SJCRH30 (cell line): ENCODE measurements at regions not wholly inside any gene's neighbourhood (a gene's known extent, or its start where the extent isn't known, plus 50 kb on each side); places are given as distances from the start of the nearest gene placed in this dataset.
A peak's percentile ranks its signal among the peaks of the same experiment; 100 is the strongest.

Experiments
- DNase-seq, 2 experiments: peaks; one replicate each; pipeline ENCODE4 v3.0.0-alpha.2; 2015 to 2020
- H3K27ac ChIP-seq: fragments of 250-450 bp; sonication (Bioruptor Pico); 2 replicates; pipeline ENCODE4 v1.5.1; 2020; ENCODE audit warnings: mild to moderate bottlenecking, moderate library complexity
- H3K27me3 ChIP-seq: fragments of 250-450 bp; sonication (Bioruptor Pico); 2 replicates; pipeline ENCODE4 v1.5.1; 2020; ENCODE audit warnings: mild to moderate bottlenecking, moderate library complexity
- H3K36me3 ChIP-seq: fragments of 250-450 bp; sonication (Bioruptor Pico); 2 replicates; pipeline ENCODE4 v1.5.1; 2020; ENCODE audit warnings: mild to moderate bottlenecking, moderate library complexity
- H3K4me1 ChIP-seq: fragments of 250-450 bp; sonication (Bioruptor Pico); 2 replicates; pipeline ENCODE4 v1.5.1; 2020; ENCODE audit warnings: mild to moderate bottlenecking, moderate library complexity
- H3K4me3 ChIP-seq: fragments of 250-450 bp; sonication (Bioruptor Pico); 2 replicates; pipeline ENCODE4 v1.5.1; 2020; ENCODE audit warnings: mild to moderate bottlenecking, moderate library complexity
- H3K9me3 ChIP-seq: fragments of 250-450 bp; sonication (Bioruptor Pico); replicated peaks from 2 replicates; pipeline ENCODE4 v1.5.1; 2020; ENCODE audit warnings: mild to moderate bottlenecking, moderate library complexity

GRCh38 chr16:6111390-6111789, 1013.8 kb upstream of the EEF2KMT start:
- Histone ChIP-seq H3K27ac (no peak overlapping the region), H3K9me3 (no peaks in the 10 kb centered on the region), H3K4me1 (no peaks in the 10 kb centered on the region), H3K27me3 (no peaks in the 10 kb centered on the region; the same call in 1 of the 2 replicates), H3K4me3 (no peak overlapping the region), H3K36me3 (no peaks in the 10 kb centered on the region)
- no peak for DNase-seq

GRCh38 chr16:6110346-6110745, 1012.8 kb upstream of the EEF2KMT start:
- Histone ChIP-seq H3K27ac (no peak overlapping the region), H3K4me1 (no peaks in the 10 kb centered on the region), H3K27me3 (no peaks in the 10 kb centered on the region; the same call in 1 of the 2 replicates), H3K9me3 (no peaks in the 10 kb centered on the region), H3K4me3 (no peak overlapping the region), H3K36me3 (no peaks in the 10 kb centered on the region)
- DNase-seq = no peak

- Histone ChIP-seq H3K27ac (no peak overlapping the region), H3K4me1 (no peaks in the 10 kb centered on the region), H3K36me3 (no peaks in the 10 kb centered on the region), H3K27me3 (no peaks in the 10 kb centered on the region), H3K4me3 (no peak overlapping the region), H3K9me3 (no peaks in the 10 kb centered on the region)
- DNase-seq = no peak
Observed at GRCh38 chr16:6106061-6106460, 1008.5 kb upstream of the EEF2KMT start.

- H3K4me3 ChIP-seq = no peak overlapping the region
- no peaks in the 10 kb centered on the region for H3K9me3 ChIP-seq
- no peak overlapping the region for H3K27ac ChIP-seq
- H3K27me3 ChIP-seq = no peaks in the 10 kb centered on the region
- H3K4me1 ChIP-seq = no peaks in the 10 kb centered on the region
- no peak for DNase-seq
- no peaks in the 10 kb centered on the region for H3K36me3 ChIP-seq
Observed at GRCh38 chr16:6105115-6105514, 1007.5 kb upstream of the EEF2KMT start.

- H3K9me3 ChIP-seq = no peaks in the 10 kb centered on the region
- H3K36me3 ChIP-seq = no peaks in the 10 kb centered on the region
- no peaks in the 10 kb centered on the region for H3K27me3 ChIP-seq
- no peak overlapping the region for H3K4me3 ChIP-seq
- no peak for DNase-seq
- H3K27ac ChIP-seq = no peak overlapping the region
- no peaks in the 10 kb centered on the region for H3K4me1 ChIP-seq
Observed at GRCh38 chr16:6104428-6104827, 1006.8 kb upstream of the EEF2KMT start.

- Histone ChIP-seq H3K9me3 (no peaks in the 10 kb centered on the region), H3K4me1 (no peaks in the 10 kb centered on the region), H3K4me3 (no peak overlapping the region), H3K27me3 (no peaks in the 10 kb centered on the region), H3K36me3 (no peaks in the 10 kb centered on the region), H3K27ac (no peak overlapping the region)
- DNase-seq = no peak
Observed at GRCh38 chr16:6103561-6103960, 1006.0 kb upstream of the EEF2KMT start.

- no peak for DNase-seq
- no peaks in the 10 kb centered on the region for H3K27me3 ChIP-seq
- no peak overlapping the region for H3K4me3 ChIP-seq
- H3K27ac ChIP-seq = no peak overlapping the region
- H3K4me1 ChIP-seq = no peaks in the 10 kb centered on the region
- H3K9me3 ChIP-seq = no peaks in the 10 kb centered on the region
- no peaks in the 10 kb centered on the region for H3K36me3 ChIP-seq
Observed at GRCh38 chr16:6099102-6099501, 1001.5 kb upstream of the EEF2KMT start.

- no peak for DNase-seq
- no peaks in the 10 kb centered on the region for H3K9me3 ChIP-seq
- no peaks in the 10 kb centered on the region for H3K36me3 ChIP-seq
- H3K4me1 ChIP-seq = no peaks in the 10 kb centered on the region
- H3K27me3 ChIP-seq = no peaks in the 10 kb centered on the region
- no peak overlapping the region for H3K4me3 ChIP-seq
- no peak overlapping the region for H3K27ac ChIP-seq
Observed at GRCh38 chr16:6096931-6097670, 999.5 kb upstream of the EEF2KMT start.

- Histone ChIP-seq H3K4me3 (no peak overlapping the region), H3K27ac (no peak overlapping the region), H3K9me3 (no peaks in the 10 kb centered on the region), H3K27me3 (no peaks in the 10 kb centered on the region), H3K4me1 (no peaks in the 10 kb centered on the region), H3K36me3 (no peaks in the 10 kb centered on the region)
- no peak for DNase-seq
Observed at GRCh38 chr16:6095414-6095813, 997.8 kb upstream of the EEF2KMT start.

- Histone ChIP-seq H3K4me3 (no peak overlapping the region), H3K36me3 (no peaks in the 10 kb centered on the region), H3K27me3 (no peaks in the 10 kb centered on the region), H3K27ac (no peak overlapping the region), H3K9me3 (no peaks in the 10 kb centered on the region), H3K4me1 (no peaks in the 10 kb centered on the region)
- no peak for DNase-seq
Observed at GRCh38 chr16:6091021-6091420, 993.4 kb upstream of the EEF2KMT start.

- DNase-seq = peak; percentile 3 to 61
- Histone ChIP-seq H3K36me3 (no peaks in the 10 kb centered on the region), H3K9me3 (no peaks in the 10 kb centered on the region), H3K27ac (no peak overlapping the region), H3K4me1 (no peaks in the 10 kb centered on the region), H3K27me3 (no peaks in the 10 kb centered on the region), H3K4me3 (no peak overlapping the region)
Observed at GRCh38 chr16:6081320-6081976, 983.9 kb upstream of the EEF2KMT start.

GRCh38 chr16:6076631-6077030, 979.0 kb upstream of the EEF2KMT start:
- no peaks in the 10 kb centered on the region for H3K36me3 ChIP-seq
- no peak for DNase-seq
- no peak overlapping the region for H3K27ac ChIP-seq
- no peaks in the 10 kb centered on the region for H3K9me3 ChIP-seq
- no peaks in the 10 kb centered on the region for H3K27me3 ChIP-seq
- no peaks in the 10 kb centered on the region for H3K4me1 ChIP-seq
- H3K4me3 ChIP-seq = no peak overlapping the region

- Histone ChIP-seq H3K9me3 (no peaks in the 10 kb centered on the region), H3K27ac (no peak overlapping the region), H3K36me3 (no peaks in the 10 kb centered on the region), H3K27me3 (no peaks in the 10 kb centered on the region), H3K4me1 (no peaks in the 10 kb centered on the region), H3K4me3 (no peak overlapping the region)
- DNase-seq = no peak
Observed at GRCh38 chr16:6068063-6068462, 970.5 kb upstream of the EEF2KMT start.

GRCh38 chr16:6066652-6067051, 969.1 kb upstream of the EEF2KMT start:
- Histone ChIP-seq H3K9me3 (no peaks in the 10 kb centered on the region), H3K4me3 (no peak overlapping the region), H3K27me3 (no peaks in the 10 kb centered on the region), H3K27ac (no peak overlapping the region), H3K36me3 (no peaks in the 10 kb centered on the region), H3K4me1 (no peaks in the 10 kb centered on the region)
- DNase-seq = no peak

GRCh38 chr16:6063526-6063925, 965.9 kb upstream of the EEF2KMT start:
- no peak for DNase-seq
- H3K27ac ChIP-seq = no peak overlapping the region
- no peaks in the 10 kb centered on the region for H3K9me3 ChIP-seq
- H3K4me3 ChIP-seq = no peak overlapping the region
- no peaks in the 10 kb centered on the region for H3K4me1 ChIP-seq
- no peaks in the 10 kb centered on the region for H3K36me3 ChIP-seq
- no peaks in the 10 kb centered on the region for H3K27me3 ChIP-seq

- Histone ChIP-seq H3K36me3 (no peaks in the 10 kb centered on the region), H3K9me3 (no peaks in the 10 kb centered on the region), H3K4me3 (no peak overlapping the region), H3K4me1 (no peaks in the 10 kb centered on the region), H3K27ac (no peak overlapping the region), H3K27me3 (no peaks in the 10 kb centered on the region)
- no peak for DNase-seq
Observed at GRCh38 chr16:6059671-6060070, 962.1 kb upstream of the EEF2KMT start.
